PC-3 (cell line): ENCODE measurements at regions not wholly inside any gene's neighbourhood (a gene's known extent, or its start where the extent isn't known, plus 50 kb on each side); places are given as distances from the start of the nearest gene placed in this dataset.

Experiments
- CTCF ChIP-seq: fragments of 300-600 bp; sonication (generic); conservative IDR thresholded peaks from 2 replicates; pipeline ENCODE4 v1.5.1; 2017; ENCODE audit warnings: antibody characterized with exemption, low read depth, mild to moderate bottlenecking, low read length
- EZH2 ChIP-seq: fragments of 300-600 bp; sonication (generic); IDR thresholded peaks from one replicate; pipeline ENCODE4 v1.6.1; 2017; ENCODE audit warnings: antibody characterized with exemption, mild to moderate bottlenecking, low read length; ENCODE audit not compliant: unreplicated experiment
- EZH2phosphoT487 ChIP-seq: fragments of 300-600 bp; sonication (generic); IDR thresholded peaks from 2 replicates; pipeline ENCODE4 v1.6.1; 2018; ENCODE audit warnings: mild to moderate bottlenecking, antibody characterized with exemption, low read length, borderline replicate concordance

- no peak for TF ChIP-seq CTCF
- no peak for TF ChIP-seq EZH2
- TF ChIP-seq EZH2phosphoT487: no peak
These were observed 69.1 kb downstream of the SOX1 start for GRCh38 chr13:112136095-112136494.
